ENCODE measurements at regions not wholly inside any gene's neighbourhood (a gene's known extent, or its start where the extent isn't known, plus 50 kb on each side); places are given as distances from the start of the nearest gene placed in this dataset.

- Histone ChIP-seq H3K36me3 (replicated peaks in 1 of 2; ENCODE audit: control extremely low read depth in 1 of 2, control insufficient read depth in 1 of 2, extremely low read depth in 1 of 2, insufficient read depth in 2 of 2, low read length in 1 of 2) (no peaks in the 10 kb centered on the region), H3K4me2 (replicated peaks; ENCODE audit: low read depth, low read length, poor library complexity, severe bottlenecking) (no peak overlapping the region), H2AFZ (ENCODE audit: insufficient read depth, low read depth, low read length, poor library complexity, severe bottlenecking) (no peak overlapping the region), H3K79me2 (ENCODE audit: control insufficient read depth, insufficient read depth, low read length) (no peaks in the 10 kb centered on the region), H3K27ac (ENCODE audit: low read length in 2 of 2) (no peak overlapping the region), H3K9ac (ENCODE audit: low read length) (no peak overlapping the region), H3K9me3 (ENCODE audit: control extremely low read depth in 1 of 3, control insufficient read depth in 2 of 3, insufficient read depth in 1 of 3, low read length in 2 of 3) (no peaks in the 10 kb centered on the region), H4K20me1 (ENCODE audit: control insufficient read depth, insufficient read depth, low read length, poor library complexity, severe bottlenecking) (no peaks in the 10 kb centered on the region), H3K4me1 (ENCODE audit: control insufficient read depth in 2 of 2, insufficient read depth in 2 of 2, low read length in 2 of 2) (peaks cover 5 to 9% of the 10 kb centered on the region in 2 donors), H3K4me3 (ENCODE audit: control extremely low read depth in 1 of 5, extremely low read depth in 1 of 5, insufficient read depth in 1 of 5, low read depth in 2 of 5, low read length in 4 of 5) (no peak overlapping the region), H3K27me3 (replicated peaks in 1 of 4; ENCODE audit: control extremely low read depth in 1 of 4, control insufficient read depth in 3 of 4, insufficient read depth in 4 of 4, low read length in 3 of 4) (peaks cover 0 to 21% (median 9%) of the 10 kb centered on the region in 4 experiments)
- CTCF ChIA-PET = no interaction called here
- POLR2A ChIA-PET = no interaction called here
- Mint-ChIP-seq H3K9me3 (ENCODE audit: insufficient read depth) (no peaks in the 10 kb centered on the region), H3K27me3 (peaks cover 47% of the 10 kb centered on the region), H3K4me1 (peaks cover 28% of the 10 kb centered on the region), H3K27ac (no peak overlapping the region), H3K4me3 (no peak overlapping the region)
- intact Hi-C loops (cut with micrococcal nuclease) = no loop called here
- ATAC-seq (ENCODE audit: low read depth) (no peak), DNase-seq (no peak)
- no peak for TF ChIP-seq CTCF (IDR thresholded peaks at IDR 0.05)
- no peak for TF ChIP-seq EZH2 (IDR thresholded peaks at IDR 0.05; ENCODE audit: borderline replicate concordance, insufficient read depth, low read depth, low read length, poor library complexity, severe bottlenecking)
- 78% methylated on average over 2 of the region's 4 CpGs for WGBS (ENCODE audit: insufficient coverage)
These were observed 72.4 kb upstream of the KCND3 start for GRCh38 chr1:112061901-112062320.

- Histone ChIP-seq H2AFZ (ENCODE audit: insufficient read depth, low read depth, low read length, poor library complexity, severe bottlenecking) (no peak overlapping the region), H3K4me1 (ENCODE audit: control insufficient read depth in 2 of 2, insufficient read depth in 2 of 2, low read length in 2 of 2) (peaks cover 5 to 9% of the 10 kb centered on the region in 2 donors)
- CTCF ChIA-PET = interaction anchor here (1.0 kb wide), 1 partner anchor 15 kb away, joined by 3 read pairs; no protein-coding TSS in a partner anchor
These were observed 74.6 kb upstream of the KCND3 start for GRCh38 chr1:112063781-112064728.

More at GRCh38 chr1:112063781-112064728, 74.6 kb upstream of the KCND3 start:
- no peak overlapping the region for H3K4me2 ChIP-seq (replicated peaks; ENCODE audit: low read depth, low read length, poor library complexity, severe bottlenecking)
- no peaks in the 10 kb centered on the region for H3K79me2 ChIP-seq (ENCODE audit: control insufficient read depth, insufficient read depth, low read length)
- Mint-ChIP-seq H3K4me3 (no peak overlapping the region), H3K4me1 (peaks cover 28% of the 10 kb centered on the region), H3K9me3 (ENCODE audit: insufficient read depth) (no peaks in the 10 kb centered on the region), H3K27me3 (peaks cover 39% of the 10 kb centered on the region), H3K27ac (no peak overlapping the region)
- DNase-seq = no peak
- H3K9me3 ChIP-seq (ENCODE audit: control extremely low read depth in 1 of 3, control insufficient read depth in 2 of 3, insufficient read depth in 1 of 3, low read length in 2 of 3) = no peaks in the 10 kb centered on the region
- intact Hi-C loops (cut with micrococcal nuclease) = no loop called here
- TF ChIP-seq EZH2 (IDR thresholded peaks at IDR 0.05; ENCODE audit: borderline replicate concordance, insufficient read depth, low read depth, low read length, poor library complexity, severe bottlenecking) (no peak), CTCF (IDR thresholded peaks at IDR 0.05) (no peak)
- WGBS (ENCODE audit: insufficient coverage) = 67% methylated on average over 9 of the region's 12 CpGs
- POLR2A ChIA-PET = no interaction called here
- ATAC-seq (ENCODE audit: low read depth) = peak; percentile 45
- H3K27me3 ChIP-seq (replicated peaks in 1 of 4; ENCODE audit: control extremely low read depth in 1 of 4, control insufficient read depth in 3 of 4, insufficient read depth in 4 of 4, low read length in 3 of 4) = peaks cover 0 to 24% (median 9%) of the 10 kb centered on the region in 4 experiments
- no peaks in the 10 kb centered on the region for H3K36me3 ChIP-seq (replicated peaks in 1 of 2; ENCODE audit: control extremely low read depth in 1 of 2, control insufficient read depth in 1 of 2, extremely low read depth in 1 of 2, insufficient read depth in 2 of 2, low read length in 1 of 2)
- no peak overlapping the region for H3K4me3 ChIP-seq (ENCODE audit: control extremely low read depth in 1 of 5, extremely low read depth in 1 of 5, insufficient read depth in 1 of 5, low read depth in 2 of 5, low read length in 4 of 5)
- no peak overlapping the region for H3K27ac ChIP-seq (ENCODE audit: low read length in 2 of 2)
- H3K9ac ChIP-seq (ENCODE audit: low read length) = no peak overlapping the region
- H4K20me1 ChIP-seq (ENCODE audit: control insufficient read depth, insufficient read depth, low read length, poor library complexity, severe bottlenecking) = no peaks in the 10 kb centered on the region
